ENCODE measurements at regions not wholly inside any gene's neighbourhood (a gene's known extent, or its start where the extent isn't known, plus 50 kb on each side); places are given as distances from the start of the nearest gene placed in this dataset.
"Not testable (repeated sequence)": the region's sequence is repeated elsewhere in the genome, so short reads cannot be mapped to it uniquely, and the experiment has no call there.

GRCh38 chr6:11888727-11889126 lies 110.1 kb upstream of the ADTRP start:
- H3K4me2 ChIP-seq (ENCODE audit: control insufficient read depth, extremely low read depth, insufficient read depth, low read depth, low read length), result no peak overlapping the region
- H3K27me3 ChIP-seq (ENCODE audit: control insufficient read depth, extremely low read depth, insufficient read depth, low read length), result no peaks in the 10 kb centered on the region
- H3K9me1 ChIP-seq (ENCODE audit: control insufficient read depth, extremely low read depth, insufficient read depth, low read length), result no peaks in the 10 kb centered on the region
- dilution Hi-C loops (cut with MboI; ENCODE audit: extremely low pct_ligation_motif_present, low sequenced_read_pairs), result no loop called here
- DNase-seq (ENCODE audit: low read depth, low spot score) (no peak), FAIRE-seq (no peak)
- H3K4me3 ChIP-seq (ENCODE audit: control insufficient read depth in 2 of 3, extremely low read depth in 1 of 3, insufficient read depth in 2 of 3, low read depth in 1 of 3, low read length in 3 of 3), result no peak overlapping the region
- H3K4me1 ChIP-seq (ENCODE audit: control insufficient read depth, extremely low read depth, insufficient read depth, low read length), result no peaks in the 10 kb centered on the region
- no peaks in the 10 kb centered on the region for H3K79me2 ChIP-seq (ENCODE audit: control insufficient read depth, insufficient read depth, low read length)
- H3K9ac ChIP-seq (ENCODE audit: control insufficient read depth, extremely low read depth, insufficient read depth, low read length), result no peak overlapping the region
- no peak for TF ChIP-seq EZH2 (IDR thresholded peaks at IDR 0.05; ENCODE audit: low read length)
- TF ChIP-seq, protein P1, sequence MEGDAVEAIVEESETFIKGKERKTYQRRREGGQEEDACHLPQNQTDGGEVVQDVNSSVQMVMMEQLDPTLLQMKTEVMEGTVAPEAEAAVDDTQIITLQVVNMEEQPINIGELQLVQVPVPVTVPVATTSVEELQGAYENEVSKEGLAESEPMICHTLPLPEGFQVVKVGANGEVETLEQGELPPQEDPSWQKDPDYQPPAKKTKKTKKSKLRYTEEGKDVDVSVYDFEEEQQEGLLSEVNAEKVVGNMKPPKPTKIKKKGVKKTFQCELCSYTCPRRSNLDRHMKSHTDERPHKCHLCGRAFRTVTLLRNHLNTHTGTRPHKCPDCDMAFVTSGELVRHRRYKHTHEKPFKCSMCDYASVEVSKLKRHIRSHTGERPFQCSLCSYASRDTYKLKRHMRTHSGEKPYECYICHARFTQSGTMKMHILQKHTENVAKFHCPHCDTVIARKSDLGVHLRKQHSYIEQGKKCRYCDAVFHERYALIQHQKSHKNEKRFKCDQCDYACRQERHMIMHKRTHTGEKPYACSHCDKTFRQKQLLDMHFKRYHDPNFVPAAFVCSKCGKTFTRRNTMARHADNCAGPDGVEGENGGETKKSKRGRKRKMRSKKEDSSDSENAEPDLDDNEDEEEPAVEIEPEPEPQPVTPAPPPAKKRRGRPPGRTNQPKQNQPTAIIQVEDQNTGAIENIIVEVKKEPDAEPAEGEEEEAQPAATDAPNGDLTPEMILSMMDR (optimal IDR thresholded peaks at IDR 0.05 in 1 of 3, IDR thresholded peaks at IDR 0.05 in 1 of 3, conservative IDR thresholded peaks at IDR 0.05 in 1 of 3; ENCODE audit: extremely low read depth in 1 of 3, insufficient read depth in 2 of 3, low read length in 3 of 3), result no peak
- no peaks in the 10 kb centered on the region for H3K36me3 ChIP-seq (ENCODE audit: control insufficient read depth in 2 of 2, extremely low read depth in 1 of 2, insufficient read depth in 2 of 2, low read length in 2 of 2)
- no peak overlapping the region for H2AFZ ChIP-seq (ENCODE audit: control insufficient read depth, low read length)
- no peaks in the 10 kb centered on the region for H3K9me3 ChIP-seq (ENCODE audit: control insufficient read depth, low read depth, low read length)
- no peaks in the 10 kb centered on the region for H4K20me1 ChIP-seq (ENCODE audit: control insufficient read depth, extremely low read depth, insufficient read depth, low read length)
- no peak overlapping the region for H3K27ac ChIP-seq (ENCODE audit: control insufficient read depth, insufficient read depth, low read length)

- H3K9me3 ChIP-seq (ENCODE audit: control insufficient read depth, low read depth, low read length), result no peaks in the 10 kb centered on the region
These were observed 106.6 kb upstream of the ADTRP start for GRCh38 chr6:11885159-11885558.

DNA sequence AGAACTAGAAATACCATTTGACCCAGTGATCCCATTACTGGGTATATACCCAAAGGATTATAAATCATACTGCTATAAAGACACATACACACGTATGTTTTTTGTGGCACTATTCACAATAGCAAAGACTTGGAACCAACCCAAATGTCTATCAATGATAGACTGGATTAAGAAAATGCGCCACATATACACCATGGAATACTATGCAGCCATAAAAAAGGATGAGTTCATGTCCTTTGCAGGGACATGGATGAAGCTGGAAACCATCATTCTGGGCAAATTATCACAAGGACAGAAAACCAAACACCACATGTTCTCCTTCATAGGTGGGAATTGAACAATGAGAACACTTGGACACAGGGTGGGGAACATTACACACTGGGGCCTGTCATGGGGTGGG lies 104.9 kb upstream of the ADTRP start:
- FAIRE-seq; H3K9me1 ChIP-seq (ENCODE audit: control insufficient read depth, extremely low read depth, insufficient read depth, low read length); H3K79me2 ChIP-seq (ENCODE audit: control insufficient read depth, insufficient read depth, low read length); H3K4me1 ChIP-seq (ENCODE audit: control insufficient read depth, extremely low read depth, insufficient read depth, low read length); H2AFZ ChIP-seq (ENCODE audit: control insufficient read depth, low read length); dilution Hi-C loops (cut with MboI; ENCODE audit: extremely low pct_ligation_motif_present, low sequenced_read_pairs); H3K9ac ChIP-seq (ENCODE audit: control insufficient read depth, extremely low read depth, insufficient read depth, low read length); H3K4me3 ChIP-seq (ENCODE audit: control insufficient read depth in 2 of 3, extremely low read depth in 1 of 3, insufficient read depth in 2 of 3, low read depth in 1 of 3, low read length in 3 of 3); H3K27me3 ChIP-seq (ENCODE audit: control insufficient read depth, extremely low read depth, insufficient read depth, low read length); H3K4me2 ChIP-seq (ENCODE audit: control insufficient read depth, extremely low read depth, insufficient read depth, low read depth, low read length); H3K36me3 ChIP-seq (ENCODE audit: control insufficient read depth in 2 of 2, extremely low read depth in 1 of 2, insufficient read depth in 2 of 2, low read length in 2 of 2); H3K27ac ChIP-seq (ENCODE audit: control insufficient read depth, insufficient read depth, low read length); H4K20me1 ChIP-seq (ENCODE audit: control insufficient read depth, extremely low read depth, insufficient read depth, low read length); DNase-seq (ENCODE audit: low read depth, low spot score); H3K9me3 ChIP-seq (ENCODE audit: control insufficient read depth, low read depth, low read length): not testable (repeated sequence)

More at GRCh38 chr6:11885159-11885558, 106.6 kb upstream of the ADTRP start:
- Histone ChIP-seq H4K20me1 (ENCODE audit: control insufficient read depth, extremely low read depth, insufficient read depth, low read length) (no peaks in the 10 kb centered on the region), H3K4me1 (ENCODE audit: control insufficient read depth, extremely low read depth, insufficient read depth, low read length) (no peaks in the 10 kb centered on the region), H3K4me2 (ENCODE audit: control insufficient read depth, extremely low read depth, insufficient read depth, low read depth, low read length) (no peak overlapping the region), H3K4me3 (ENCODE audit: control insufficient read depth in 2 of 3, extremely low read depth in 1 of 3, insufficient read depth in 2 of 3, low read depth in 1 of 3, low read length in 3 of 3) (no peak overlapping the region), H3K79me2 (ENCODE audit: control insufficient read depth, insufficient read depth, low read length) (no peaks in the 10 kb centered on the region), H3K9ac (ENCODE audit: control insufficient read depth, extremely low read depth, insufficient read depth, low read length) (no peak overlapping the region), H3K27me3 (ENCODE audit: control insufficient read depth, extremely low read depth, insufficient read depth, low read length) (no peaks in the 10 kb centered on the region), H3K27ac (ENCODE audit: control insufficient read depth, insufficient read depth, low read length) (no peak overlapping the region), H3K9me1 (ENCODE audit: control insufficient read depth, extremely low read depth, insufficient read depth, low read length) (no peaks in the 10 kb centered on the region), H2AFZ (ENCODE audit: control insufficient read depth, low read length) (no peak overlapping the region), H3K36me3 (ENCODE audit: control insufficient read depth in 2 of 2, extremely low read depth in 1 of 2, insufficient read depth in 2 of 2, low read length in 2 of 2) (no peaks in the 10 kb centered on the region)
- DNase-seq (ENCODE audit: low read depth, low spot score) (no peak), FAIRE-seq (no peak)
- TF ChIP-seq, protein P1 (optimal IDR thresholded peaks at IDR 0.05 in 1 of 3, IDR thresholded peaks at IDR 0.05 in 1 of 3, conservative IDR thresholded peaks at IDR 0.05 in 1 of 3; ENCODE audit: extremely low read depth in 1 of 3, insufficient read depth in 2 of 3, low read length in 3 of 3), result no peak
- no peak for TF ChIP-seq EZH2 (IDR thresholded peaks at IDR 0.05; ENCODE audit: low read length)
- dilution Hi-C loops (cut with MboI; ENCODE audit: extremely low pct_ligation_motif_present, low sequenced_read_pairs), result no loop called here

DNA sequence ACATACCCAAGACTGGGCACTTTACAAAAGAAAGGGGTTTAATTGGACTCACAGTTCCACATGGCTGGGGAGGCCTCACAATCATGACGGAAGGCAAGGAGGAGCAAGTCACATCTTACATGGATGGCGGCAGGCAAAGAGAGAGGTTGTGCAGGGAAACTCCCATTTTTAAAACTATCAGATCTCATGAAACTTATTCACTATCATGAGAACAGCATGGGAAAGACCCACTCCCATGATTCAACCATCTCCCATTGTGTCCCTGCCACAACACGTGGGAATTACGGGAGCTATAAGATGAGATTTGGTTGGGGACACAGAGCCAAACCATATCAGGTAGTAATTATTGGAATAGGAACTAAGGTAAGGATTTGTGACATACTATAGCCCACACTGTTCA lies 101.6 kb upstream of the ADTRP start:
- not testable (repeated sequence) for H3K4me2 ChIP-seq (ENCODE audit: control insufficient read depth, extremely low read depth, insufficient read depth, low read depth, low read length); FAIRE-seq; H3K27me3 ChIP-seq (ENCODE audit: control insufficient read depth, extremely low read depth, insufficient read depth, low read length)

More for the DNA sequence above, 101.6 kb upstream of the ADTRP start:
- H3K9me3 ChIP-seq (ENCODE audit: control insufficient read depth, low read depth, low read length); H3K9me1 ChIP-seq (ENCODE audit: control insufficient read depth, extremely low read depth, insufficient read depth, low read length); dilution Hi-C loops (cut with MboI; ENCODE audit: extremely low pct_ligation_motif_present, low sequenced_read_pairs); H4K20me1 ChIP-seq (ENCODE audit: control insufficient read depth, extremely low read depth, insufficient read depth, low read length); H3K9ac ChIP-seq (ENCODE audit: control insufficient read depth, extremely low read depth, insufficient read depth, low read length); H3K27ac ChIP-seq (ENCODE audit: control insufficient read depth, insufficient read depth, low read length); H3K4me3 ChIP-seq (ENCODE audit: control insufficient read depth in 2 of 3, extremely low read depth in 1 of 3, insufficient read depth in 2 of 3, low read depth in 1 of 3, low read length in 3 of 3); DNase-seq (ENCODE audit: low read depth, low spot score); H3K4me1 ChIP-seq (ENCODE audit: control insufficient read depth, extremely low read depth, insufficient read depth, low read length); H3K36me3 ChIP-seq (ENCODE audit: control insufficient read depth in 2 of 2, extremely low read depth in 1 of 2, insufficient read depth in 2 of 2, low read length in 2 of 2); H2AFZ ChIP-seq (ENCODE audit: control insufficient read depth, low read length); H3K79me2 ChIP-seq (ENCODE audit: control insufficient read depth, insufficient read depth, low read length): not testable (repeated sequence)
